HG03439 (cell line): ENCODE measurements at regions not wholly inside any gene's neighbourhood (a gene's known extent, or its start where the extent isn't known, plus 50 kb on each side); places are given as distances from the start of the nearest gene placed in this dataset.
"Not testable (repeated sequence)": the region's sequence is repeated elsewhere in the genome, so short reads cannot be mapped to it uniquely, and the experiment has no call there.

Experiments
- ATAC-seq: cut with Tn5 transposase; IDR thresholded peaks from one replicate; pipeline ENCODE4 v1.9.1; 2021; ENCODE audit warnings: mild to moderate bottlenecking, moderate library complexity; ENCODE audit not compliant: unreplicated experiment

DNA sequence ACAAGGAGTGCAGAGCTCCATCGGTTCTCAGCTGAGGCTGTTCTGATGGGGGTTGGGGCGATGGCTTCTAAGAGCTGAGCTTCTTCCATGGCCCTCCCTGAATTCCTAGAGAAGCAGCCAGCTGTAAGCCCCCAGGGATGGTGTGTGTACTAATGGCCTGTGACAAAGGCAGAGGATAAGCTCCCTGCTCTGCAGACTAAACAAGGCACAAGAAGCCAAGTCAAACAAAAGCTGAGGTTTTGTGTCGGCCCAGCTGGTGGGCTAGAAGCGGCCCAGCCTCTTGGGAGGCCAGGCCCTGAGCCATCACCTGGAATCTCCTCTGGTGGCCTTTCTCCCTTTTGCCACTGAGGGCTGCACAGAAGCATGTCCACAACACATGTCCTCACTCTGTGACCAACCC lies 75.0 kb upstream of the XPA start:
- no peak for ATAC-seq

DNA sequence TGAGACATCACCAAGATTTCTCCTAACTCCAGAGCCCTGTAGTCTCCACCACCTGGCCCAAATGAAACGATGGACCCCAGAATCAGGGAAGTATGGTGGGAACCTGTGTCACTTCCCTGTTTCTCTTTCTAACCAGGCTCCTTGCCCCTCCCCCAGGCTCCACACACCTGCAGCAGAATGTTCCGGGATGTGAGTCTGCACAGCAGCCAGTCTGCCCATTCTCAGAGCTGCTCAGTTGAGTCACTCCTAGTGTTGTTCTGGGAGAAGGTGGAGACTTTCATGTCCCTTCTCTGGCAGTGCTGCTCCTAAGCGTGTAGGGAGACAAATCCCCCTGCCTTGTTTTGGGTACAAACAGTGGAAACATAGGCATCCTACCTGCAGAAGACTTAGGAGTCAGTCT lies 76.0 kb upstream of the XPA start:
- no peak for ATAC-seq

DNA sequence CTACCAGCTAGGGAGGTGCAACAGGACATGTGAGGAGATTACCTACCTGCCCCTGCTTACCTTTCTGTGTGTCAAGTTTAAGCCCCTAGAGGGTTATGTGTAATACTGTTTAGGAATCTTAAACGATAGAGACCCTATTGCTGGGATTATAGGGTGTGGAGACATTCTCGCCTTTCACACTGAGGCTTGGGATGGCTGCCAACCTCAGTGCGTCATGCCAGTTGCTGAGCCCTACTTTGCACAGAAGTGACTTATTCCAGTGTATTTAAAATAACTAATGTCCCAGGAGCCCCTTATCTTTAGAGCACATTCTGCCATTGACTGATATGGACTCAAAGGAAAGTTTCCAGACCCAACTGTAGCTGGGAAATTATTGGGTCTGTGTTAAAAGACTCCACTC lies 76.6 kb upstream of the XPA start:
- no peak for ATAC-seq

DNA sequence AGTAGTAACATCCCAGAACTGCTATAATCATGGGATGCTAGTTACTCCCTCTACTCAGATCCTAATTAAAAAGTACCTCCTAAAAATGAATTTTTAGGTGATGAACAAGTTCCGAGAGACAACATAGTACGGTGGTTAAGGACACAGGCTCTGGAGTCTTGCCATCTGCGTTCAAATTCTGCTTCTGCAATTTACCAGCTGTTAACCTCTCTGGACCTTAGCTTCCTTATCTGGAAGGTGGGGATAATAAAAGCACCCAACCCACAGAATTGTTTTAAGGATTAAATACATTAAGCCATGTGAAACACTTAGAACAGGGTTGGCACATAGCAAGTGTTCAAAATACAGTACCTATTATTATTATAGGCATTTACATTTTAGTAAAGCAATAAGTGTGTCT lies 77.5 kb upstream of the XPA start:
- no peak for ATAC-seq

DNA sequence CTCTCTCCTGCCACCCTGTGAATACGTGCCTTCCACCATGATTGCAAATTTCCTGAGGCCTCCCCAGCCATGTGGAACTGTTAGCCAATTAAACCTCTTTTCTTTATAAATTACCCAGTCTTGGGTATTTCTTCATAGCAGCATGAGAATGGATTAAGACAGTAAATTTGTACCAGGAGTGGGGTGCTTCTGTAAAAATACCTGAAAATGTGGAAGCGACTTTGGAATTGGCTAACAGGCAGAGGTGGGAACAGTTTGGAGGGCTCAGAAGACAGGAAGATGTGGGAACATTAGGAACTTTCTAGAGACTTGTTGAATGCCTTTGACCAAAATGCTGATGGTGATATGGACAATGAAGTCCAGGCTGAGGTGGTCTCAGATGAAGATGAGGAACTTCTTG lies 74.3 kb upstream of the FOXE1 start:
- ATAC-seq = not testable (repeated sequence)

DNA sequence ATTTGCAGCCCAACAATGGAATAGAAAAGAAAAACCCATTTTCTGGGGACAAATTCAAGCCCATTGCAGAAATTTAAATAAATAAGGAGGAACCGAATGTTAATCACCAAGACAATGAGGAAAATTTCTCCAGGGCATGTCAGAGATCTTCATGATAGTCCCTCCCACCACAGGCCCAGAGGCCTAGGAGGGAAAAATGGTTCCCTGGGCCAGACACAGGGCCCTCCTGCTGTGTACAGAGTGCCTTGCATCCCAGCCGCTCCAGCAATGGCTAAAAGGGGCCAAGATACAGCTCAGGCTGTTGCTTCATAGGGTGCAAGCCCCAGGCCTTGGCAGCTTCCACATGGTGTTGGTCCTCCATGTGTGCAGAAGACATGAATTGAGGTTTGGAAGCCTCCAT lies 73.4 kb upstream of the FOXE1 start:
- no peak for ATAC-seq

- ATAC-seq = no peak
These were observed 71.1 kb upstream of the FOXE1 start for GRCh38 chr9:97781902-97782301.

GRCh38 chr9:97786341-97786740 lies 66.7 kb upstream of the FOXE1 start:
- no peak for ATAC-seq

GRCh38 chr9:97787551-97787950 lies 65.5 kb upstream of the FOXE1 start:
- no peak for ATAC-seq

DNA sequence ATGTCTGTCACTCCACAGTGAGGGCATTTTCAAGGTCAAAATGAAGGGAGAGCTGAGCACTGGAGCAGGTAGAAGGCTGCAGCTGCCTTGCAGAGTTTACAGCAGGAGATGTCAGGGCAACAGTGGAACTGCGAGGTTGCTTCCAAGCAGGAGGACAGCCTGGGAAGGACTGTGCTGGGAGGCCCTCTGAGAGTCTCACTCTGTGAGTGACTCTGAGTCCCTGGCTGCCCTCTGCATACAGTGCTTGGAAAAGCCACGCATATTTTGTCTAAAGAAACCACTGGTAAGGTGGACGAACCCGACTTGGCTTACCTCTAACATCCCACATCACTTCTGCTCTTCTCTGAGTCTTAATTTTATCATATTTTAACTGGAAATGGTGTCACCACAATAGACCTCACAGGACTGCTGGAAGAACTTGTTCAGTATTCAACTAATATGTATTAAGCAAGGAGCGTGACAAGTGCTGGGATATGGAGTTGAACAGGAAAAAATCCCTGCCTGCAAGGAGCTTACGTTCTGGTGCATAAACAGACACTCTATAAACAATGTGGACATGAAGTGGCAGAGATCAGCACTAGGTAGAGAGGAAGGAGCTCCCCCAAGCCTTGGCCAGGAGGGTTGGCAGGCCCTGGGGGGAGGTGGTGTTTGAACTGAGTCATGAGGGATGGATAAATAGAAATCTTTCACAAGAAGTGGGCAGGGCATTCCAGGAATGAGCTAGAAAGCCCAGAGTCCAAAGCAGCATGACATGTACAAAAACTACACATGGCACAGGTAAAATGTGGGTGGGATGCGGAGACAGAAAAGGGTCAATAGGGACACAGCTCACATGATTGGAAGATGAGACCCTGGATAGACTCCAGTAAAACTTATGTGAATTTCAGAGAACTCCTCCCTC lies 64.0 kb upstream of the FOXE1 start:
- ATAC-seq = no peak

DNA sequence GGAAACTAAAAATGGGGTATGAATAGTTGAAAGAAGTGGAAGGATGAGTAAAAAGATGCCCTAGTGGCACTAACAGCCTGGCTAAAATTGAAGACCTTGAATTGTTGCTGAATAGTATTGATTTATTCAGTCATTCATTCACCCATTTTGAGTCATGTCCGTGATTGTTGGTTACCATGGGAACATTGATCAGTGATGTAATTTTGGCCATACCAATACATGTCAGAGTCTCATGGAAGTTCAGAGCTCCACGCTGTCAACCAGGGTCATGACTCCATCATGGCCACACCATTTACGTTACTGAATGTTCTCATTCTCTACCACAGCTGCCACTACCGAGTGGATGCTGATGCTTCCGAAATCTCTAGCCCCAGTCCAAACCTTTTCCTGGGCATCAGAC lies 62.5 kb upstream of the FOXE1 start:
- no peak for ATAC-seq

DNA sequence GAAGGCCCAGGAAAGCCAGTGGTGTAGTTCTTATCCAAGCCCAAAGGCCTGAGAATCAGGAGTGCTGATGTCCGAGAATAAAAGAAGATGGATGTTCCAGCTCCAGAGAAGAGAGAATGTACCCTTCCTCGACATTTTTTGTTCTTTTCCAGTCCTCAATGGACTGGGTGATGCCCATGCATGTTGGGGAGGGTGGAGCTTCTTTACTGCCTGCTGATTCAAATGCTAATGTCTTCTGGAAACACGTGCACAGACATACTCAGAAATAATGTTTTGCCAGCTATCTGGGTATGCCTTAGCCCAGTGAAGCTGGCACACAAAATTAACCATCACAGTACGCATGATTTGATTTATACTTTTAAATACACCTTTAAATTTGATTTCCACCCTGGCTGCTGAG lies 61.5 kb upstream of the FOXE1 start:
- no peak for ATAC-seq

GRCh38 chr9:97793067-97793466 lies 60.0 kb upstream of the FOXE1 start:
- ATAC-seq = no peak

- no peak for ATAC-seq
These were observed 58.4 kb upstream of the FOXE1 start for GRCh38 chr9:97794666-97795065.

GRCh38 chr9:97796176-97796575 lies 56.9 kb upstream of the FOXE1 start:
- ATAC-seq = not testable (repeated sequence)

DNA sequence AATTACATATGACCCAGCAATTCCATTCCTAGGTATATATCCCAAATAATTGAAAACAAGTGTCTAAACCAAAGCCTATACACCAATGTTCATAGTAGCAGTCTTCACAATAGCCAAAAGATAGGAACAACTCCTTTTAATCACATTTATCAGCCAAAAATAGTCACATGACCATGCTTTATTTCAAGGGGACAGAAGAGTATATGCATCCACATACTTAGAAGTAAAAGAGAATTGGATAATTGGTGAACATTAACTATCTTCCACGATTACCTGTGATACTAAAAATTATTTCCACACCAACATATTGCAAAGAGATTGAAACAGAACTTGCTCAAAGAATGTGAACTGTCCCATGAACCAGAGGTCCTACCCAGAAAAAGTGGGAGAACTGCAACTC lies 51.8 kb upstream of the FOXE1 start:
- ATAC-seq = no peak

DNA sequence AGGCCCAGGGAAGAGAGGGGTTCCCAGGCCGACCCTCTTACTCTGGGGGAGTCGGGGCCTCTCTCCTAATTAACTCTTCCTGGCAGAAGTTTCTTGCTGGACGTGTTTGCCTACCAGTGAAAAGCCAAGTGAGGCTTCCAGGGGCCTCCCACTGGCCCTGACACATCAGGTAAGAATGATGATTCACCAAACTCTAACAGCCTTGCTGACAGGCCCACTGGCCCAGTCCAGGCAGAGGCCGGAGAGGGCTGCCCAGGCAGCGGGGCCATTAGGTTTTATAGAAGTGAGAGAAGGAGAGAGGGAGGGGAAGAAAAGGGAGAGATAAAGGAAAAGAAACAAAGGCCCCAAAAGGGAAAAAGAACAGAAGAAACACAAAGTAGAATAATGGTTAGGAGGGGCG lies 50.8 kb upstream of the FOXE1 start:
- no peak for ATAC-seq

DNA sequence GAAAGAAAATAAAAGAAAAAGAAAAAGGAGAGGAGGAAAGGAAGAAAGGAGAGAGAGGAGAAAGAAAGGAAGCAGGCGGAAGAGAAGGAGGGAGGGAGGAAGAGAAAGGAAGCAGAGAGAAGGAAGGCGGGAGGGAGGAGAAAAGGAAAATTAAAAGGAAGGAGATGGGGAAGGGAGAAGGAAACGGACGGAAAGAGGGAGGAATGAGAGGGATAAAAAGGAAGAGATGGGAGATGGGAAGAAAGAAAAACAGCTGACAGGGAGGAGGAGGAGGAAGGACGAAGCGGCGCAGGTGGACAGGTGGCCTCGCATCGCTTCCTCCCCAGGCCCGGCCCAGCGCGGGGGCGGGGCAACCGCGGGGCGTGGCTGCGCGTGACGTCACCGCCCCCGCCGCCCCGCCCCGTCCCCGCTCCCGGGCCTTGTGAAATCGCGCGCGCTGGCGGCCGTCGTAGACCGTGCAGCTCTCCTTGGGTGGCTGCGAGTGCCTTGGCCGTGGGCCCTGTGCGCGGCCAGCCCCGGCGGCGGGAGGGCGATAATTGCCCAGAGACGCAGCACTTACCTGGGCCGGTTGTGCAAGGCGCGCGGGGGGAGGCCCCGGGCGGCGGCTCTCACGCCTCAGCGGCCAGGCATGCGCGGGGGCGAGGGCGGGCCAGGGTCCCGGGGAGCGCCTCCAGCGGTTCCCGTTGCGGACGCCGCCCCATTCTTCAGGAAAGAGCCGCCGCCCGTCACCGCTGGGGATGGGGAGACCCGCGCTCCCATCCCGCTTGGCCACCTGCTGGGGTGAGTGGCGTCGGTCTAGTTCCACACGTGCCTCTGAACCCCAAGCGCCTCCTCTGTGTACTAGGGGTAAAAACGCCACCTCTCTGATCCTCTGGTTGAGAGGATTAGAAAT lies 49.6 kb upstream of the FOXE1 start:
- ATAC-seq = peak; percentile 74
